Kidney epithelial cell (primary cell): ENCODE measurements at regions not wholly inside any gene's neighbourhood (a gene's known extent, or its start where the extent isn't known, plus 50 kb on each side); places are given as distances from the start of the nearest gene placed in this dataset.

Source experiments
- DNase-seq: peaks from one replicate; pipeline ENCODE4 v3.0.0-alpha.2; 2010; ENCODE audit warnings: low read depth
- H3K27me3 ChIP-seq: 2 replicates; pipeline ENCODE4 v1.6.0; 2011; ENCODE audit warnings: low read length; ENCODE audit not compliant: control insufficient read depth, insufficient read depth
- H3K36me3 ChIP-seq: 2 replicates; pipeline ENCODE4 v1.5.1; 2011; ENCODE audit warnings: low read length; ENCODE audit not compliant: control insufficient read depth, insufficient read depth
- H3K4me3 ChIP-seq: 2 replicates; pipeline ENCODE4 v1.5.1; 2011; ENCODE audit warnings: low read depth, mild to moderate bottlenecking, control low read depth, low read length
- CTCF ChIP-seq: IDR thresholded peaks from 2 replicates; pipeline ENCODE4 v1.5.1; 2011; ENCODE audit warnings: mild to moderate bottlenecking, moderate library complexity, low read length, control low read depth, inconsistent platforms; ENCODE audit not compliant: insufficient read depth, poor library complexity, severe bottlenecking

DNA sequence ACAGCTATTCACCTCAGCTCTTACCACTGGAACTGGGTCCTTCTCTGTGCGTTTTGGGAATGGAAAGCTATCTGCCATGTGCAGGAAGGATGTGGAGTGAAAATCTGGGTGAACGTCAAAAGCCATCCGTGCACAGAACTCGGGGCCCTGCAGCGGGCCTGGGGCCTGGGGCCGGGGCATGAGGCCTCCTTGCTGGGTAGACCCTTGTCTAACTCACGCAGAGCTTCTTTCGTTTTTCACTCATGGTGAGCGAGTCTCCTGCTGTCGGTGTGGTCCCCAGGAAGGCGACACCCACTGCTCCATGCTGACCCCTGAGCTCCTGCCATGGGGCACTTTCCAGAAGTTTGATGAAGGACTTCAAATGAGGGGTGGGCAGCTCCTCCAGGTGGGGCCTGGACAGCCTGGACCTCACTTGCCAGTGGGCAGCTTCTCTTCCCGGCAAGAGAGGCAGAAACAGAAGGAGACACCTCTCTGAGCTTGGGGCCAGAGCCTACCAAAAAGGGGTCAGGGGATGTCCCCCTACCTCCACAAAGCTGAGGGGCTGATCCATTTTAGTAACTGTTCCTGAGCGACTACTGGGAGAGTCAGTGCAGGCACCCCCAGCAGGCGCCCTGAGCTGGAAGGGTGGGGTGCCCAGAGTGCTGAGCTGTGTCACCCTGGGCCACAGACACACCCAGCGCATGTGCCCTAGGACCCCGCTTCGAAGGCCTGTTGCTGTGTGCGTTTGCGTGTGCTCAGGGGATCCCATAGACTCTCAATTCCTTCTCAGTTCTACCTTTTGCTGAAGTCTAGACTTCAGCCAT, 117.7 kb upstream of the HDAC4 start:
- Histone ChIP-seq H3K4me3 (no peak overlapping the region), H3K27me3 (peaks cover 2% of the 10 kb centered on the region), H3K36me3 (no peaks in the 10 kb centered on the region)
- no peak for DNase-seq
- no peak for TF ChIP-seq CTCF

DNA sequence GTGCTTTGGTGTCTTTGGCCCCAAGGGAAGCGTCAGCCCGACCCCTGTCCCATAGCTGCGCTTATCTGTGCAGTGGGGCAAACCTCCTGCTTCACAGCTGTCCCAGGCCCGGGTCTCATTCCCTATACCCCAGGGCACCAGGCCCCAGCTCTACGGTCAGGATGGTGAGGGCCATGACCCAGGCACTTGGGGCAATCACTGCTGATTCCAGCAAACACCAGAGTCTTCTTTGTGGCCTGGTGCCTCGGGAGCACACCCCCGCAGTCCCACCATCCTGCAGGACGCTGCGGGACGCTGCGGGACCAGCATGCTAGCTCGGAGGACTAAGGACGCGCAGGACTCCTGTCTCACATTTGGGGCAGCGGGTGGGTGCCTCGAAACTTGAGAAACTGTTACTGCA, 116.9 kb upstream of the HDAC4 start:
- Histone ChIP-seq H3K36me3 (no peaks in the 10 kb centered on the region), H3K4me3 (no peak overlapping the region), H3K27me3 (peaks cover 2% of the 10 kb centered on the region)
- no peak for DNase-seq
- TF ChIP-seq CTCF, result no peak

DNA sequence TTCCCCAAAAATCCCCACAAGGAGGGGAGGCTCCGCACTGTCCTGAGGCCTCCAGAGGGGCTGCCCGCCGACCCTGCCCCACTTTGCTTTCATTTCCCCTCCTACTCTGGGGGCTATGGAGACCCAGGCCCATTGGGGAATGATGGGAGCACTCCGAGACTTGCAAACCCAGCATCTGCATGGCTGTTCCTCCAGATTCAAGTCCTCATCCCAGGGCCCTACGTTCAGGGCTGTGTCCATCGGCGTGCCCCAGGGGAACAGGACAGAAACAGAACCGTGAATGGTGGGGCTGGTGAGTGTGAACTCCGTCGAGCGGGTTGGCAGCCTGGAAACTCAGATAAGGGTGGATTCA, 116.1 kb upstream of the HDAC4 start:
- DNase-seq, result no peak
- no peak for TF ChIP-seq CTCF
- Histone ChIP-seq H3K36me3 (no peaks in the 10 kb centered on the region), H3K4me3 (no peak overlapping the region), H3K27me3 (peaks cover 2% of the 10 kb centered on the region)

- H3K27me3 ChIP-seq, result peaks cover 2% of the 10 kb centered on the region
- TF ChIP-seq CTCF, result no peak
- no peak for DNase-seq
- H3K4me3 ChIP-seq, result no peak overlapping the region
- H3K36me3 ChIP-seq, result no peaks in the 10 kb centered on the region
Observed at GRCh38 chr2:239516286-239516953, 115.6 kb upstream of the HDAC4 start.

- no peak for TF ChIP-seq CTCF
- Histone ChIP-seq H3K36me3 (no peaks in the 10 kb centered on the region), H3K4me3 (no peak overlapping the region), H3K27me3 (no peaks in the 10 kb centered on the region)
- no peak for DNase-seq
Observed at GRCh38 chr2:239514754-239515530, 114.1 kb upstream of the HDAC4 start.
